HG02623 (cell line): ENCODE measurements at regions not wholly inside any gene's neighbourhood (a gene's known extent, or its start where the extent isn't known, plus 50 kb on each side); places are given as distances from the start of the nearest gene placed in this dataset.
"Not testable (repeated sequence)": the region's sequence is repeated elsewhere in the genome, so short reads cannot be mapped to it uniquely, and the experiment has no call there.

ENCODE experiments used
- ATAC-seq: cut with Tn5 transposase; IDR thresholded peaks from one replicate; pipeline ENCODE4 v1.9.1; 2021; ENCODE audit warnings: moderate library complexity; ENCODE audit not compliant: unreplicated experiment

GRCh38 chr6:132061381-132061780 lies 110.2 kb upstream of the CCN2 start:
- ATAC-seq: no peak

GRCh38 chr6:132060591-132060990 lies 109.4 kb upstream of the CCN2 start:
- no peak for ATAC-seq

GRCh38 chr6:132058975-132059374 lies 107.8 kb upstream of the CCN2 start:
- ATAC-seq: no peak

GRCh38 chr6:132054525-132054924 lies 103.4 kb upstream of the CCN2 start:
- no peak for ATAC-seq

GRCh38 chr6:132053511-132053910 lies 102.3 kb upstream of the CCN2 start:
- no peak for ATAC-seq

- ATAC-seq: no peak
Measured at GRCh38 chr6:132052096-132052495, 100.9 kb upstream of the CCN2 start.

GRCh38 chr6:132045877-132046276 lies 94.7 kb upstream of the CCN2 start:
- ATAC-seq: no peak

GRCh38 chr6:132043148-132043547 lies 92.0 kb upstream of the CCN2 start:
- no peak for ATAC-seq

- ATAC-seq: no peak
Measured at GRCh38 chr6:132041706-132042105, 90.5 kb upstream of the CCN2 start.

- ATAC-seq: no peak
Measured at GRCh38 chr6:132028029-132028428, 76.9 kb upstream of the CCN2 start.

GRCh38 chr6:132025468-132025867 lies 74.3 kb upstream of the CCN2 start:
- ATAC-seq: no peak

- no peak for ATAC-seq
Measured at GRCh38 chr6:132023490-132023889, 72.3 kb upstream of the CCN2 start.

- no peak for ATAC-seq
Measured at GRCh38 chr6:132021552-132022375, 70.6 kb upstream of the CCN2 start.

GRCh38 chr6:132020918-132021317 lies 69.7 kb upstream of the CCN2 start:
- ATAC-seq: not testable (repeated sequence)

GRCh38 chr6:132020138-132020581 lies 69.0 kb upstream of the CCN2 start:
- no peak for ATAC-seq

- ATAC-seq: no peak
Measured at GRCh38 chr6:132019586-132019985, 68.4 kb upstream of the CCN2 start.

- ATAC-seq: no peak
Measured at GRCh38 chr6:132017942-132018341, 66.8 kb upstream of the CCN2 start.

GRCh38 chr6:132016396-132016795 lies 65.2 kb upstream of the CCN2 start:
- ATAC-seq: no peak

- no peak for ATAC-seq
Measured at GRCh38 chr6:132011582-132011981, 60.4 kb upstream of the CCN2 start.

- no peak for ATAC-seq
Measured at GRCh38 chr6:132009175-132009574, 58.0 kb upstream of the CCN2 start.

GRCh38 chr6:132007474-132008190 lies 56.5 kb upstream of the CCN2 start:
- ATAC-seq: no peak

GRCh38 chr6:132005178-132005577 lies 54.0 kb upstream of the CCN2 start:
- no peak for ATAC-seq
